HG03066 (cell line): ENCODE measurements at regions not wholly inside any gene's neighbourhood (a gene's known extent, or its start where the extent isn't known, plus 50 kb on each side); places are given as distances from the start of the nearest gene placed in this dataset.

Experiments
- ATAC-seq: cut with Tn5 transposase; IDR thresholded peaks from one replicate; pipeline ENCODE4 v1.9.1; 2021; ENCODE audit warnings: low read depth; ENCODE audit not compliant: unreplicated experiment

DNA sequence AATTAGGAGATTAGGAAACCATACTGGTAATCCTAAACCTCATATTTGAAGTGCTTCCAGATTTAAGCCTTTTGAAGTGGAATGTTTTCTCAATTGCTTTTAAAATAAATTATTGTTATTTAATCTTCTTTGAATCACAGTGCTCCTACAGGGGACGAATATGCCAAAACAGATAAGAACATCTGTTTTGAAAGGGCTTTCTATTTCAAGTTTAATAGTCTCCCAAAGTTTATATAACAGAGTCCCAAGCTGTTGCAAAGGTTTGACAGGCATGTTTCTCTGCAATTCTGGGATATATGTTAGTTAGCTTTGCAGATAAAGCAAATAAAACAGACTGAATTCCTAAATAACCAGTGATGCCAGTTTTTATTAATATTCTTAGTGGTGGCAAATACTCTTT is 803.7 kb downstream of the TLE4 start:
- no peak for ATAC-seq

DNA sequence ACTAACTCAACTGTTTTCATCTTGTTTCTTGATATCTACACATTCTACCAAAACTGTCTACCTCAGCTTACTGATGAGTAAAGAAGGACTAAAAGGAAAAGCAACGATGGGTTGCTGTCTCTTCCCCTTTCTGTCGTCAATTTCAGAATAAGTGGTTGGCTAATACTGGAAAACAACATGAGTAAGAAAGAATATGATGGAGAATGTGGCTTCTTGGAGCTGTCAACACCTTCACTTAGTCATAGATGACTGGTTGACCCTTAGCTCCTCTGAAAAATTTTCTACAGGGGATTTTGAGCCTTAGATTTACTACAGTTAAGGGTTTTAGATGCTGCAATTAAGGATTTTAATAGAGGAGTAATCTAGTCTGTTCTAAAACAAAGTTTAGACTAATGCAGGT is 797.9 kb downstream of the TLE4 start:
- no peak for ATAC-seq

DNA sequence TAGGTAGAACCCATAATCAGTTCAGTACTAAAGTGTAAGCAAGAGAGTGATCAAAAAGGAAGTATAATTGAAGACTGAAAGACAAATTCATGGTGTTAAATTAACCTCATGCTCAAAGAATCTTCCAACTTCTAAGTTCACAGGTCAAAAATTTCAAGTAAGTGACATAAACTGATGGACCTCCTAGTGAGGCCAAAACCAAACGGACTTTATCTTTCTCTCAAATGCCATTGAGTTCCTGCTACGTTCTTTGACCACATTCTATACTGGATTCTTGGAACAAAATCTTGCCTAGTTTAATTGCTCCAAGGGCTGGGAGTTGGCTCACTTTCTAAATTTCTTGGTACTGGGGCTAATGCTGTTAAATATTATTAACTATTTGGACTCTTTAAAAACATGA is 794.9 kb downstream of the TLE4 start:
- ATAC-seq, result no peak

DNA sequence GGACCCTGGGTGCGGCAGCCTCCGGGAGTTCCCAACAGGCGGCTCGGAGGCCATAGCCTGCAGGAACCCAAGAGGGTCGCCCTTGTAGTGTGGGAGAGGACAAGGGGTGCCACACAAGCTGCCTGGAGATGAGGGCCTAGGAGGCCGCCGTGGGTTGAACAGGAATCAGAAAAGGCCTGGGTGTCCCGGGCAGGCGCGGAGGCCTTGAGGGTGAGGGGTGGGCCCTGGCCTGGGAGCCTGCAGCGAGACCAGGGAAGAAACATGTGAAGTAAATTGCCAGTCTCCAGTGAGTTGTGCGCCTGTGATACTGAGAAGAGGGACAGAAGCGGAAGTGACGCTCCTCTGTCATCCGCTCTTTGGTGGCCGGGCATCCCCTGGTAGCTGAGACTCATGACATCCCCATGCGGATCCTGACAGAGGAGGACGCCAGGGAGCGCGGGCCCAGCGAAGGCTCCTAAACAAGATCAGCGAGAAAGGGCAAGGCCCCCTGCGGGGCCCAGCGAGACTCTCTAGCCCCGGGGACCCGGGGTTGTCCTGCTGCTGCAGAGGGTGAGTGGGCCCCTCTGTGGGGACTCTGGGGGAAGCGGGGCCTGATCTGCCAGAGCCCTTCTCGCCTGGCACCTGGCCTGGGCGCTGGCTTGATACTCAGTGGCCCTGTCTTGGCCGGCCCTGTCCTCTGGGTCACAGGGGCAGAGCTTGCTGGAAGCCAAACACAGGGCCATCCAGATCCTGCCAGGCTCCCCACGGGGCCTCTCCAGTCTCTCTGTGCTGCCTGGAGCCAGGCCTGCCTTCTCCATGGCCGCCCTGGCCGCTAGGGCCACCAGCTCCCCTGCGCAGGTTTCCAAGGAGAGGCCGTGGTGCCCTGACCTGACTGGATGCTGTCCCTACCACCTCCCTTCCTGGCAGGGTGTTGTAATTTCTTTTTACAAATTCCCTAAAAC is 788.4 kb downstream of the TLE4 start:
- ATAC-seq, result no peak

DNA sequence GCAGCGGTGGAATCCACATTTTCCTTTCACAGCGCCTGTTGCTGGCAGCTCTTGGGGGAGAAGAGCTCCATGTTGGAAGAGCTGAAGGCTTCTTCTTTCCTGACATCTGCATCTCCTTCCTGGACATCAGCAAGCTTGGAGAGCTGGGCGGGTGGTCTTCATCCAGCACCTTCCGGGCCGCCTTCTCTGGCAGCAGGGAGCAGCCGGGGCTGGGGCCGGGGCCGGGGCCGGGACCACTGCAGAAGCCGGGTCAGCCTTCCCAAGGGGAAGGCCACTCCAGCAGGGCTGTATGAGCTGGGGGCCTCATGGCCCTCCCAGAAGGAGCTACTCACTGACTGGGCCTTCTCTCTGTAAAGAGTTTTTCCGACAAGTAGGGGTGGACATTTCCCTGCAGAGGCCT is 787.5 kb downstream of the TLE4 start:
- ATAC-seq, result no peak

DNA sequence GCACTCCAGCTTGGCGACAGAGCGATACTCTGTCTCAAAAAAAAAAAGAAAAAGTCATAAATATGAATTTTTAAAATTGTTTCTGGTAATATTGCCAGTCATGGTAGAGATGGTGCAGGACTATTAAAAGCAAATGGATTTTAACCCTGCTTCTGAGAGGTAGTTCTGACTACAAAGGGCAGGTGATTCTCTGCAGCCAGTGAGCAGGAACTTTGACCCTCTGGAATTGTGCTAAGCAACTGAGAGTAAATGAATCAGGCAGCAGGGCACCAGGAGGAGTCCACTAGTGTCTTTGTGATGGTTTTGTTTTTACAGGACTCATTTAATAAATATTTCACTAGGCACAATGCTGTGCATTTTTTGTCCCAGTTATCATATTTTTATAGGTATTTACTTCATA is 781.2 kb downstream of the TLE4 start:
- ATAC-seq, result no peak

DNA sequence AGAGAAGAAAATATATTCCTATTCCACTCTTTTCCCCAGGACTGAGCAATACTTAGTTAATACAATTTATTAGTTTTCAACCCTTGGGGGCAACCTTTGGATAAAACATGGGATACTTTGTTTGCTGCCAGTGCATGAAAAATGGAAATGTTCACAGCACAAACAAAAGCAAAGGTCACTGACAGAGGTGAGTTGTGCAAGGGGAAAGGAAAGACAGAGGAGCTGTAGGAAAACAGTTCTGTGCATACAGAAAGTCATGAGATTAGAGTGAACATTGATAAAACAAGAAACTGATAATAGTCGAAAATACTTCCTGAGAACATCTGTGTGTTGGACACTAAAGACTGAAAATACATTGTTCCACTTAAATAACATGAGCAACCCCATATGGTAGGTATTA is 779.8 kb downstream of the TLE4 start:
- ATAC-seq, result no peak

DNA sequence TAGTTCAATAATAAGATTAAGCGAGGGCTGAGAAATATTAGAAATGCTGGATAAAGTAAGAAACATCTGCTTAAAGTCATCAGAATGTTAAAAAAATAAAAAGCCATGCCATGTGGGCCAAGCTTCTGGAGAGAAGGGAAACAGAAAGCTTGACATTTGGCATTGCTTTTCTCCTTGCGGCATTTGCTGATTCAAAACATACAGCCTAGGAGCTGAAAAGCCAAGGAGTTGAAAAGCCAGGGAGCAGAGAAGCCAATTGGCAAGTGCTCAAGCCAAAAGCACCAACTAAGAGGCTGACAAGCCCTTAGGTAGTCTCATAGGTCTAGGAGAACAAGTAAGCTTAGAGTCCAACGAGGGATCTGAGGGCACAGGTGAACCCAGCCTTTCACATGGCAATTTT is 754.3 kb downstream of the TLE4 start:
- no peak for ATAC-seq

DNA sequence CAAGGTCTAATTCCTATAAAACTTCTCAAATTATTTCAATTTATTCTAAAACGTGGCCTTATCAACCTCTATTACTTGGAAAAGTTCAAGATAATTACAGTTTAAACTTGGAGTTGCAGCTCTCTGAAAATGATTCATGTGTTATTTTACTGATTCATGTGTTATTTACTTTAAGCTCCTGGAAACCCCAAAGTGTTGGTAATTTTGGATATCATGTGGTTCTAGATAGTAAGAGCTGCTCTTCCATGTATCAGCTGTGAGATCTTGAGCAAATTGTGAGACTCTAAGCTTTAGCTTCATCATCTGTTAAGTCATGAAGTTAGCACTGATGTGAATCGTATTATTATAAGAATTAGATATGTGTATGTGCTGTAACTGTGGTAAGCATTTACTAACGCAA is 749.2 kb downstream of the TLE4 start:
- no peak for ATAC-seq

DNA sequence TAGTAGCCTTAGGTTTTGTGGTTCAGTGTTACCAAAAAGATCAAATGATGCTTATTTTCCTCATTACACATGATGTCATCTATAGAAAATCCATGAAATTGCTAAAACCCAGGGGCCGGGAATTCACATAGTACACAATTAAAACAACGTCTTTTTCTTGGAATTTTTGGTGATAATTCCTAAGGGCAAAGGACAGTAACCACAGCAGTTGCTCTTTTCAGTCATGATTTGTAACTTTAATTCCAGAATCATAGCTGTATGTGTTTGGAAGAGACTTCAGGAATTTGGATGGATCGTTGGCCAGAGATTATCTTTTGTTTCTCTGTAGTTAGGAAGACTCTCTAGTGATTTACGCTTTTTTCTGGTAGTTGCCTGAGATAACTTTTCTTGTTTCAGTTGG is 748.7 kb downstream of the TLE4 start:
- no peak for ATAC-seq

DNA sequence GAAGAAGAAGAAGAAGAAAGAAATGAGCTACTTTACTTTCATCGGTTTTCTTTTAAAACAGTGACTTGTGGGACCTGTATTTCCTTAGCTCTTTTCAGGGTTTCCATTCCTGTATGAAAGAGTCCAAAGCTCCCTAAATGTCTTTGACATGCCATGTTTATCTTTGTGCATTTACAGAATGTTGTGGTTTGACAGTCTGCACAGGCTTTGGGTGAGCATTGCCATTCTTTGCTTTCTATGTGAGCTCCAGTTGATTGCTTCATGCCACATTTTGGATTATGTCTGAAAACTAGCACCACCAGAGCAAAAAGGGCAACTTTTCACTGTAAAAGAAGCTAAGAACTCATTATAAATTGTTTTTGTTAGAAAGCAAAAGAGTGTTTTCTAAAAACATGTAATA is 733.4 kb downstream of the TLE4 start:
- ATAC-seq, result no peak

DNA sequence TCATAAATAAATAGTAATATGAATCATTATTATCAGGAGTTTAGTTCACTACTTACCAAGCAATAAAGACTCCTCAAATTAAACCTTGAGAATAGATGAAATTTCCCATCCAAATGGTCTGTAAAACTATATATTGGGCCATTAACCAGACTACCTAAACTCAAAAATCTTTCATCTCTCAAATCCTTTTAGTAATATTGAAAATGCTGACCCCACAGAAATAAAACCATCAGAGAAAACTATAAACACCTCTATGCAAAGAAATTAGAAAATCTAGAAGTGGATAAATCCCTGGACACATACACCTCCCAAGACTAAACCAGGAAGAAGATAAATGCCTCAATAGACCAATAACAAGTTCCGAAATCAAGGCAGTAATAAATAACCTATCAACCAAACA is 723.2 kb downstream of the TLE4 start:
- ATAC-seq, result no peak

DNA sequence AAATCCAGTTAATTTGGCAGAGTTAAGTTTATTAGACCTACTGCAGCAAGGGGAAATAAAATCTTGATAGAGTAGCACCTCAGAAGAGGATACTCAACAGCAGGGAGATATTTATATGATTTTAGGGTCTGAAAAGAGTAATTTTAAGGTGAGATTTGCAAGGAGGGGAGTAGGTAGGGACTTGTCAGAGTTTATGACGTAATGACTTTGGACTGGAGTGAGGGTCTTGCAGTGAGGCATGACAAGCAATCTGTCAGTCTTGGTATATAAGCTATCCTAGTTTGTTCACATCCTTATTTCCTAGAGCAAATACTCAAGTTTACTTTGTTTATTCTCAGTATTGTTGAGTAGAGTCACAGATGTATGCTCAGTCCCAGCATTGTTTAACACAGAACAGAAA is 722.6 kb downstream of the TLE4 start:
- ATAC-seq, result no peak

DNA sequence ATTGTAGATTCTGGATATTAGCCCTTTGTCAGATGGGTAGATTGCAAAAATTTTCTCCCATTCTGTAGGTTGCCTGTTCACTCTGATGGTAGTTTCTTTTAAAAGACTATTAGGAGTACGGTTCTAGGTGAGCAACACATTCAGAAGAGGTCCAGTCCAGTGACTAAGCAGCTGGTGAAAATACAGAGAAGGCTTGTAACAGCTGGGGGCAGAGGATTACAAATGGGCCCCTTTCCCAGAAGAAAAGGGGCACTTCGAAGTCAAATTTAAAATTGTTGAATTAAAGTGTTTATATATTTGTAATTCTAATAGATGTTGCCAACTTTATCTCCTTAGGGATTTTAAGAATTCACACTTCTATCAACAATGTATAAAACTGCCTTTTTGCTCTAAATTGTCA is 720.5 kb downstream of the TLE4 start:
- ATAC-seq, result no peak

DNA sequence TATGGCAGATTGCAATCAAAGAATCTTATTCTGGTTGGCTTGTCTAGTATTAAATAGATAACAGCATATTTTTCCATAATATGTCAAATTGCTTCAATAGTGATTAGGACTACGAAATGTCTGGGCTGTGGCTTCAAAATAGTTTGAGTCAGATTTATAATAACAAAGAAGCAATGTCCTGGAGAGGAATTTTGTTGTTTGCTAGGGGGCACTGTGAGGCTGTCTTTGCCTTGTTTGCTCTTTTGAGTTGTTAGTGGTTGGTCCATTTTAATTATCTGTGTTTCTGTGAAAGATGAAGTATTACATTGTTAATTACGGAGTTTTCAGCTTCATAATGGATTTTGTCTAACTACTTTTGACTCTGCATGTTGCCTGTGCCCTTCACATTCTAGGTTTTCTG is 713.6 kb downstream of the TLE4 start:
- ATAC-seq, result no peak

DNA sequence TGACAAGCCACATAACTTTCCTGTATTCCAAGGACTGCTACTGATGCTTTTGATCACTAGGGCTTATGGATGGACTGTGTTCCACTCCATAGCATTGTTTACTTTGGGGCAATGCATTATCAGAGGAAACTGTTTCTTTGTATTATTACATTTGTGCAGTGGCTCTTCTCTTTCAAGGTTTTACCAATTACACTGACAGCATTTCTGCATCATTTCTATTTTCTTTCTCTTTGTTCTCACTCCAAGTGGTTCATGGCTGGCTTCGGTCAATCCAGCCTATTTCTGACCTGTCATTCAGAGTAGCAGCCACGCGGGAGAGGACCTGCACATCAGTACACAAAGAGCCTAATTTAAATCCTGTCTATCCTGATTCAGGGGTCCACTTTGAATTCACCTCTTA is 711.0 kb downstream of the TLE4 start:
- no peak for ATAC-seq

DNA sequence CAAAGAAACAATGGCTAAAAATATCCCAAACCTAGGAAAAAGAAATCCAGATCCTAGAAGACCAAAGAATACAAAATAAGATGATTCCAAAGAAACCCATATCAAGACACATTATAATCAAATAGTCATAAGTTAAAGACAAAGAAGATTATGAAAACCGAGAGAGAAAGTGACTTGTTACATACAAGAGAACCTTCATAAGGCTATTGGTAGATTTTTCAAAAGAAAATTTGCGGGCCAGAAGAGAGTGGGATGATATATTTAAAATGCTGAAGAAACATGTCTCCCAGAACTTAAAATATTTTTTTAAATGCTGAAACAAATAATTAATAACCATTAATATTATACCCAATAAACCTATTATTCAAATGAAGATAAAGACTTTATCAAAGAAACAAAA is 687.3 kb downstream of the TLE4 start:
- no peak for ATAC-seq

DNA sequence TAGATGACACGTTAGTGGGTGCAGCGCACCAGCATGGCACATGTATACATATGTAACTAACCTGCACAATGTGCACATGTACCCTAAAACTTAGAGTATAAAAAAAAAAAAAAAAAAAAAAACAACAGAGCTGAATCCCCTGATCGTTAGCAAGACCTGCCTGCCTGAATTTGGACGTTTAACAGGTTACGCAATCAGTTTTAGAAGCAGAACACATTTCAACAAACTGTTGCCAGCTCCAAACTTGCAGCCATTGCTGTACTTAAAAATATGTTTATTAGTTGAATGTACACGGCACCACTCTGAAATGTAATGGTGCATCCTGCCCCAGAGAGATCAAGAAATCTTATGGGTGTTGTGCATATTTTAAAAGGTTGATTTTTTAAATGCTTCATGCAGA is 680.0 kb downstream of the TLE4 start:
- no peak for ATAC-seq

DNA sequence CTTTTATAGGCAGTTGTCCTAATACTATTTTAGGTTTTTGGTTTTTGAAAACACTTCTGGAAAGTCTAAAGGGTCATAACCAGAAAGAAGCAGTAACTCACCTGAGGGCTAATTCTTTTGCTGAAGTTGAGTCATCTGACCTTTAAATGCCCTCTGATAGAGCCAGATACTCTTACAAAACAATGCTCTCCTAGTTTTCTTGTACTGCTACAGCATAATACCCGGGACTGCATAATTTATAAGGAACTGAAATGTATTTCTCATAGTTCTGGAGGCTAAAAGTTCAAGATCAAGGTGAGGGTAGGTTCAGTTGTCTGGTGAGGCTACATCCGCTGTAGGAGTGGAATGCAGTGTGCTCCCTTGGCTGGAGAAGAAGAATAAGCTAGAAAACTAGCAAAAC is 670.3 kb downstream of the TLE4 start:
- no peak for ATAC-seq

DNA sequence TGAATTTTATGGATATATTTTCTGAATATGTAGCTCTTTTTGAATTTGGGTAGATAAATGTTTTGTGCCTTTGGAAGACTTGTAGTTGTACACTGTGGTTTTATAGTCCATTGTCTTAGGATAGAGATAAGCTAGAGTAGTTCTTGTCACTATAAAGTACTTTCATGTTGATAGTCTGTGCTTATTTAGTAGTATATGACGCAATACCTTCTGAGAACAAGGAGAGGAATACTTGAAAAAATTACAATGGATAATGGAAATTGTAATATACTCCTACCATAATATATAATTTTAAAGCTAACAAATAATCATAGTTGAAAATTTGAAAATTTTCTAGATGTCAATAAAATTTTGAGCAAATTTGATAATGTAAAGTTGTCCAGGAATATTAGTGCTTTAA is 664.0 kb downstream of the TLE4 start:
- ATAC-seq, result no peak

DNA sequence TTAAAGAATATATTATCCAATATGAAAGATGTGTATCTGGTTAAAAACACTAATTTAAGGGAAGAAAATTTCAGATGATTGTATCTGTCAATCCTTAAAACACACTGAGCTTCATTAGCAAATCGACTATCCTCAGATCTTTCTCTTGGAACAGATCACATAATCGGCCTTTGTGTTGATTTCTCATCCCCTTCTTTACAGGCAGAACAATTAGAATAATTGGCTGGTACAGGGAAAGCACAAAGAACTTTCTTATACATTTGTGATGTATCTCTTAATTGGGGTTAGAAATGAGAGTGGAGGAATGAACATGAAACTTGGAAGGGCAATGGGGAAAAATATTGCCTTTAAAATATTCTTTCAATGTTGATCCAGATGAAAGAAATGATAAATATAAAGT is 662.1 kb downstream of the TLE4 start:
- no peak for ATAC-seq

DNA sequence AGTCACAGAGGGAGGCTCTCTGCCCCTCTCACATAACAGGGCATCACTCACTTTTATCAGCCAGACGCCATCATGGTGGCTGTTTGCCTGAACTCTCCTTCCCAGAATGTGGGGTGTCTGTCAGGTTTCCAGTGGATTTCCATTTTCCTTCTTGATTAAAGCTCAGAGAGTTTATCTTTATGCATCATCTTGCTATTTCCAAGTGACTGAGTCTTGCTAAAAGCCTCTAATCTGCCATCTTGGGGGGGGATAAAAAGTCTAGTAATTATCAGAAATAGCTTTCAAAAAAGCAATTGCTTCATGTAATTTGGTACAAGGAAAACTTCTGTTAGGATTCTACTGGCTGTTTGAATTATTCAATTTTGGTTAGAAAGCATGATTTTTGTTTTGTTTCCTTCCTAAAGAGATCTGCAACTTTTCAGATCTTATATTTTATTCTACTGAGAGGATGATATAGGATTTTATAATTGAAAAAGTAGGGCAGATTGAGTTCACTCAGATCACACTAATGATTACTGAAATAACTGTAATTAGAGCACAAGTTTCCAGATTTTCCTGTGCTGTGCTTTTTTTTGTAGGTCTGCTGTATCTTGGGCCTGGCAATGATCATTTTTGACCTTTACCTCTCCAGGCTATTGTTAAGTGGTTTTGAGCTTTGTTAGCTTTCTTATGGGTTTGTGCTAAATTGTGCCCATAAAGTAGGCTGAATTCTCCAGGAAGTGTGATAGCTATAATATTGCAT is 661.5 kb downstream of the TLE4 start:
- ATAC-seq, result no peak
